Stimulated activated CD4-positive, alpha-beta T cell treated with anti-CD3 and anti-CD28 coated beads, Interleukin-4, amount 100 ng/mL, for 1 hour (primary cell): ENCODE measurements at regions not wholly inside any gene's neighbourhood (a gene's known extent, or its start where the extent isn't known, plus 50 kb on each side); places are given as distances from the start of the nearest gene placed in this dataset.
"Not testable (repeated sequence)": the region's sequence is repeated elsewhere in the genome, so short reads cannot be mapped to it uniquely, and the experiment has no call there.

Experiments used
- DNase-seq: peaks from one replicate; pipeline ENCODE4 v3.0.0-alpha.2; 2020

DNA sequence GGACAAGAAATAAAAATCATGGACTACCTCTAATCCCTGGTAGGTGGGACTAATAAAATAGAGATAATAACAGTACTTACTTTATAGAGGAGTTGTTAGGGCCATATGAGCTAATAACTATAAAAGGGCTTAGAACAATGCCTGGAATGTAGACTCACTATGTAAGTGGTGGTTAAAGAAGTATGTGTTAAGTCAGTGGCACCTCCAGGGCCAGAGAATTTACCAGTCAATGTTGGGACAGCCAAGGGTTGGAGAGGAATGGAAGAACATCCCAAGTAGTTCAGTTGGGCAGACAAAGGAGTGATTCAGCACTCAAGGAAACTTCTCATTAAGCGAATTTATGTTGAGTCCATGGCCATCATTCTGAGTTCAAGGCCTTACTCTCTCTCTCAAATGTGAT, 116.8 kb downstream of the OTOR start:
- DNase-seq = no peak

DNA sequence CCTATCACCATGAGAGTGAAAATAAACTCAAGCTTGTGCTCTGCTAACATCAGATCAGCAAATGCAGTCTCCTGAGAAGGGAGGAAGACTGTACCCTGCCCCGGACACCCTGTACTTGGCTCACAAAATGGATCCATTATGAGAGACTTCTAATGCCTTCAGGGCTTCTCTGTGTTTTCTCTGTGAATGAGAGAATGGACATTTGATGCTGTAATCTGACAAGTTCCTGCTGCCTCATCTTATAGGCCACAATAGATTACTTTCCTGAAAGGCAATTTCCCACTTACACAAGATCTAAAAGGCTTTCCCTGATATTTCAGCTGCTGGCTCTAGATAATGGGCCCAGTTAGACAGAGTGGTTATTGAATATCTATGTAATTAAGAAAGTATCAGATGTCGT, 117.2 kb downstream of the OTOR start:
- DNase-seq = no peak

DNA sequence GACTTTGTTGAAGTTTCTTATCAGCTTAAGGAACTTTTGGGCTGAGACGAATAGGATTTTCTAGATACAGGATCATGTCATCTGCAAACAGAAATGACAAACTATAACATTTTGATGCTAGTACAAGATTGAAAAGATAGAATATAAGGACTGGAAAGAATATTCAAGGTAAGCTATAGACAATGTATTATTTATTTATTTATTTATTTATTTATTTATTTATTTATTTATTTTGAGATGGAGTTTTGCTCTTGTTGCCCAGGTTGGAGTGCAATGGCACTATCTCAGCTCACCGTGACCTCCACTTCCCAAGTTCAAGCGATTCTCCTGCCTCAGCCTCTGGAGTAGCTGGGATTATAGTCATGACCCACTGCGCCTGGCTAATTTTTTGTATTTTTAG, 125.0 kb downstream of the OTOR start:
- not testable (repeated sequence) for DNase-seq

DNA sequence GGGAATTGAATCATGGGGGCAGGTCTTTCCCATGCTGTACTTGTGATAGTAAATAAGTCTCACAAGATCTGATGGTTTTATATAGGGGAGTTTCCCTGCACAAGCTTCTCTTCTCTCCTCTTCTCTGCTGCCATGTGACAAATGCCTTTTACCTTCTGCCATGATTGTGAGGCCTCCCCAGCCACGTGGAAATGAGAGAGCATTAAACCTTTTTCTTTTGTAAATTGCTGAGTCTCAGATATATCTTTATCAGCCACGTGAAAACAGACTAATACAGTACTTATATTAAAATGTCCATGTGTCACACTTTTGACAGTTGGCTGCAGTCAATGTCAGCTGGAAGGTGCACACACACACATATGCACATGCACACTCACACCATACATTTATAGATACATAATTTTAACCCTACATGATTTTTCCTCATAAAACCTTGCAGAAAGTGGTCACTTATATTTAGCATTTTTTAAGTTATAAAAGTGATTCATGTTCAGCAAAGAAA, 128.9 kb downstream of the OTOR start:
- no peak for DNase-seq

DNA sequence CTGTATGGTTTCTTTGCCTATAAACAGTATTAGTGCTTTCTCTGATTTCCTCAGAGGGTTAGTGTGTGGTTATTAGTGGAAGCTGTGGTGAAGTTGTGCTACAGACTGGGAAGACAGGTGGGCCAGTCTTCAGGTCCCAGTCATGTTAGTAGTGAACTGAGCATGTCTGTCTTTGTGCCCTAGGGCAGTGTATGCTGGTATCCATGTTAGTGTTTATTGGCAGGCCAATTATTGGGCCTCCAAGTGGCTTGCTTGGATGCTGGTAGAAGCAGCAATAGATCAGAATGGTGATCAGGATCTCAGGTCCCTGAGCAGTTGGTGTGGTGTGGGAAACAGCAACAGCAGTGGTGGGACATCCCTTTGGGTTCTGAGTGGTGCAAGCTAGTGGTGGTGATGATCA, 137.6 kb downstream of the OTOR start:
- DNase-seq = no peak

DNA sequence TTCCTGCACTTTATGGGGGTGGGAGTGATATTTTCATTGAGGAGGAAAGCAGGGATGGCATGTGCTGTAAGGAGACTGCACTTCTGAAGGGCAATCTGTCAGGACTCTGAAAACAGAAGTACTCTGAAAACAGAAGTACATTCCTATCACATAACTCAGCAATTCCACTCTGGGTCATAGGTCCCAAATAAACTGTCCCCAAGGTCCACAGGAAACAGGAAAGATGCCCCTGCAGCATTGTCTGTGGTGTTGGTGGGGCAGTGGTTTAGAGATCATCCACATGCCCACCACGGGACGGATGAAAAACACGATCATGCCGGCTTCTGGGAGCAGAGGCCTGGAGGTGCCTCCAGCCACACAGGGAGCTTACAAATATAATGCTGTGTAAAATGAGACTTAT, 150.3 kb downstream of the OTOR start:
- DNase-seq = no peak

DNA sequence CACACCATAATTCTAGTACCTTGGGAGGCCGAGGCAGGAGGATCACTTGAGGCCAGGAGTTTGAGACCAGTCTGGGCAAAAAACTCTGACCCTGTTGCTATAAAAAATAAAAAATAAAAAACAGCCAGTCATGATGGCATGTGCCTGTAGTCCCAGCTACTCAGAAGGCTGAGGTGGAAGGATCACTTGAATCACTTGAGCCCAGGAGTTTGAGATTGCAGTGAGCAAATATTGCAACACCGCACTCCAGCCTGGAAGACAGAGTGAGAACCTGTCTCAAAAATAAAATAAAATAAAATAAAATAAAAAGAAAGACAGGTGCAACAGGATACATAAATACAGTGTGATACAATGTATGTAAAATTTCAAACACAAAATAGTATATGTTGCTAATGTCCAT, 154.5 kb downstream of the OTOR start:
- DNase-seq = no peak

DNA sequence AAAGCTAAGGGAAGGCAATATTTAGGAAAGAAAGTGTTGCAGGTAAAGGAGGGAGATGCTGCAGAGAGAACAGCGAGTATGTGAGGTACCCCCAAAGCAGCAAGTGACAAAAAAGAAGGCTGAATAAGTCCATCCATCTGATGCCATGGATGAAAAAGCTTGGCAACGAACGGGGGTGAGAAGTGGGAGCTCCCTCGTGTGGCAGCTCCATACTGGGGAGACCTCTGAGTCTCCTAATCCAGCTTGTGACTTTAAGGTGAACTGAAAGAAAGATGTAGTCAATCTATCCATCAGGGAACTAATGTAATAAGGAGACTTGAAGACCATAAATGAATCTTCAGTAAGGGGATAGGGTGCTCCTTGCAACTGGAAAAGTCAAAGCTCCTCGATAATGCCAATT, 156.6 kb downstream of the OTOR start:
- no peak for DNase-seq

DNA sequence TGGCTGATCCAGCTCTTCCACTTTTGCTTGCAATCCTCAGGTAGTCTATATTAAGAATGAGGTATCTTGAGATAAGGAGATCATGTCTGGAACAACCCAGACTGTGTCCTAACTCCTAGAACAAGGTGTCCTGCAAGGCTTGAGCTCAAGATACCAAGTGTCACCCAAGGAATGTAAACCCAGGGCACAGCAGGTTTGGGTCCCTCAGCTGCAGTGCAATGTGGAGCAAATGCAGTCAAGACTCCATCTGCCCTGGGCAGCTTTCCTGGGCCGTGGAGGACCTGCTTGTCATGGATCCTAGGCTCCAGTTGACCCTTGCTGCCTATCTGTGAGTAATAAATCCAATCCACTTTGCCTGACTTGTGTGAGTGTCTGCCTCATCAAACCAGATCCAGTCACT, 166.1 kb downstream of the OTOR start:
- no peak for DNase-seq

DNA sequence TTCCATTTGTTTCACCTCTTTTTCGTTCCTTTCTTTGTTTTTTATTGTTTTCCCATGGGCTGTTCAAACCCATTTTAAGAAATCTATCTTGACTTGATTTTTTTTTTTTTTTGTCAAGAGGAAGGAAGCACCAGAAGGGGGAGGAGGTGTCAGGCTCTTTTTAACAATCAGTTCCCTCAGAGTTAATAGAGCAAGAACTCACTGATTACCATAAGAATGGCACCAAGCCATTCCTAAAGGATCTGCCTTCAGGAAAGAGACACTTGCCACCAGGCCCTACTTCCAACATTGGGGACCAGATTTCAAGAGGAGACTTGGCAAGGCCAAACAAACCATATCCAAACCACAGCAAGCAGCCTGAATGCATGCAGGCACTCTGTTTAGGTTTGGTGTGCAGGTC, 168.0 kb downstream of the OTOR start:
- DNase-seq = no peak

DNA sequence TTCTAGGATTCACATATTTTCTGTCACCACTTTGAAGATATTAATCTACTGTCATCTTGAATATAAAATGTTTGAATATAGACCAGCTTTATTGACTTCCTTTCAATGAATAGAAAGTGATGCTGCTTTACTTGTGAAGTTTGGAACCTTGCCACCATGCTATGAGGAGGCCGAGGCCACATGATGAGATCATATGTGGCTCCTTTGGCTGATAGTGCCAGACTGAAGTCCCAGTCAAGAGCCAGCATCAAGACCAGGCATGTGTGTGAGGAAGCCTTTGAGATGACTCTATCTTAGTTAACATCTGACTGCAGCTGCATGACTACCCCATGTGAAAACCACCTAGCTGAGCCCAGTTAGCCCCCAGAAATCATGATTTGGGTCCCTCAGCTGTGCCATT, 169.5 kb downstream of the OTOR start:
- DNase-seq = no peak

DNA sequence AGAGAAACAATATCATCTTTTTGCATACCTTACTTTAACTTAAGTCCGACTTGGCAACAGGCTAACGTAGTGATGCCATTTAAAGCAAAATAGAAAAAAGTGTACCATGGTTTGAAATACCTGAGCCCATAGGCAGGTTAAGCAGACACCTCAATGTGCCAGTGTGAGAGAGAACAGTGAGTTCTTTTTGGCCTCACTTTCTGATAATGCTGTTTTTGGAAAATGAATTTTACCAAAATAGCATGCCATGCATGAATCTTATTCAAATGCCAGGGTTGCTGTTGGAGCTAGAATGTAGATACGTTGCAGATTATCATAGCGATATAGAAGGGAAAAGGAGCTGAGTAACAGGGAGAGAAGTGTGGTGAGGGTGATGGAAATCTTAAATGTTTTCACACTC, 170.2 kb downstream of the OTOR start:
- no peak for DNase-seq

DNA sequence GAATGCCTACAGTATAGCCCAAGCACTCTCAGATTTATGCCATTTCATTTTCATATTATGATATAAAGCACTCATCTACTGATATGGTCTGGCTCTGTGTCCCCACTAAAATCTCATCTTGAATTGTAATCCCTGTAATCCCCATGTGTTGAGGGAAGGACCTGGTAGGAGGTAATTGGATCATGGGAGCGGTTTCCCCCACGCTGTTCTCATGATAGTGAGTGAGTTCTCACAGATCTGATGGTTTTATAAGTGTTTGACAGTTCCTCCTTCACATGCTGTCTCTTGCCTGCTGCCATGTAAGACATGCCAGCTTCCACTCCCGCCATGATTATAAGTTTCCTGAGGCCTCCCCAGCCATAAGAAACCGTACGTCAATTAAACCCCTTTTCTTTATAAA, 171.7 kb downstream of the OTOR start:
- no peak for DNase-seq

DNA sequence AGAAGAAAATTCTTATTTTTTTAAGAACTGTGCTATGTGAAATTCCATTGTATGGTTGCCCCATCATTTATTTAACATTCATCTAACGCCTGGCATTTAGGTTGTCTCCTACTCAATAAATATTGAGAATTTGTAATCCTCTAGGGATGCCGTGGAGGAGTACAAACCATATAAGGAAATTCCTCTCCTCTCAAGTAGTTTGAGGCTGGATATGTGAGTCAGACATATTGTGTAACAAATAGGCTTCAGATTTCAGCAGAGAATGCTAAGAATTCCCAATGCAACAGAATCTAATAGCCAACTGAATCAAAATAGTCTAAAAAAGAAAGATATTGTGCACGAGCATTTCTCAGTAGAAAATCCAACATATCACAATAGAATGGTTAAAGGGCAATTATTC, 174.7 kb downstream of the OTOR start:
- no peak for DNase-seq

DNA sequence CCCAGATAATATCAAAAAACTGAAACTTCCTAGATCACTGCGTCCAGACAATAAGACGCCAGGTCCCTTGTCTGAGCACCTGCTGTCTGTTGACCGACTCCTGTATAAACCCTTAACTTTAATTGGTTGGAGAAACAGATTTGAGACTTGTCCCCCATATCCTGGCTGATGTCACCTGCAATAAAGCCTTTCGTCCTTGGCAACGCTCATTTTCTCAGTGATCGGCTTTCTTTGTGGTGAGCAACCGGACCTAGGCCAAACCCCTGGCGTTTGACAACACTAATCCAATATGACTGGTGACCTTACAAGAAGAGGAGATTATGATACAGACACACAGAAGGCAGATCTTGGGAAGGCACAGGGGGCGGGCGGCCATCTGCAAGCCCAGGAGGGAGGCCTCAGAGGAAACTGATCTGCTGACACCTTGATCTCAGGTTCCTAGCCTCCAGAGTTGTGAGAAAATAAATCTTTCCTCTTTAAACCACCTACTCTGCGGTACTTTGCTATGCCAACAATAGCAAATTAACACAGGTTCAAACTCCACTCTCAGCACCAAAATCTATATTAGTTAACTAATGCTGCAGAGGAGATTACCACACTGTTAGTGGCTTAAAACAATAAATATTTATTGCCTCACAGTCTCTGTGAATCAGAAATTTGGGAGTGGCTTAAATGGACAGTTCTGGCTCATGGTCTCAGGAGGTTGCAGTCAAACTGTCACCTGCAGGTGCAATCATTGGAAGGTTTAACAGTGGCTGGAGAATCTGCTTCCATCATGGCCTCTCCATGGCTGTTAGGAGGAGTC, 178.7 kb downstream of the OTOR start:
- no peak for DNase-seq

DNA sequence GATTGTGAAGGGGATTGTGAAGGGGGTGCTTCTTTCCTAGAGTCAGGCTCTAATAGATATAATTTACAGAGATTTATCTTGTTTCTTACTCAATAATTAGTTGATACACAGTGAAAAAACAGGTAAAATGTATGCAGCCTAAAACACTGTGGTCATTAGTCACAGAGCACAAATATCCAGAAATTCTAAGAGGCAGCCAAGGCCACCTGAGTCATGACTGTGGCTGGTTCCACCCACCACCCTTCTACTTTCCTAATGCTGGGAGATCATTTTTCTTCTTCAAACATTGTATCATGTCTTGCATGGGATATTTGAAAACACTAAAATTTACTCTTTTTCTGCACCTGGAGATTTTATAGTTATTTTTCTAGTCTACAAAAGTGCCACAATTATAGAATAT, 181.6 kb downstream of the OTOR start:
- DNase-seq = no peak

DNA sequence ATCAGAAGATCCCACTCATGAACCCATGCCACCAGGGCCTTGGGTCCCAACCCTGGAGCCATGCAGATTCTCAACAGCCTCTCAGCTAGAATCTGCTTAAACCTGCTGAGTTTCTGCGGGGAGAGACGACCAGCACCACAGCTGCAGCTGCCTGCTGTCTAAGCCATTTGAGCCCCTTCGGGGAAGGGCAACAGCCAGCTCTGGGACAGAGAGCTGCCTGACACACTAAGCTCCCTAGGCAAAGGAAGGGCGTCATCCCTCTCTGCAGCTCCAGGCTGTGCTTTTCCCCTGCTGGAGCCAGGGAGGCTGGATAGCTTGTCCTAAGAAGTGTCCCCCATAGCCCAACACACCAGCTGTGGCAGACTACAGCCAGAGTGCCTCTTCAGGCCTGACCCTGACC, 182.5 kb downstream of the OTOR start:
- no peak for DNase-seq

DNA sequence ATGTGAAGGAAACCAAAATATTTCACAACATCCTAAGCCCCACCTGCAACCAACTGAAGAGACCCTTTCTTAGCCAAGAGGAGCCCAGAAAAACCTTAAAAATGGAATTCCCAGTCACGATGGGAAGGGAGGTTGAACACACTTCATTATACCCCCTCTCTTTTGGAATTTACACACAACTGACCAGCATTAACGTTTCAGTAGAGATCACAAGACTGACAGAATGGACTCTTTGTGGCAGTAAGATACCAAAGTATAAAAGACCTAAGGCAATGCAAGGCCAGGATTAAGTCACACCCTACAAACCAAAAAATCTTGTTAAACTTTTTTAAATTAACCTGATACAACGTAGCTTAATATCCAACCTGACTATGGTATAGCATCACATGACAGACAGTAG, 190.9 kb downstream of the OTOR start:
- no peak for DNase-seq

DNA sequence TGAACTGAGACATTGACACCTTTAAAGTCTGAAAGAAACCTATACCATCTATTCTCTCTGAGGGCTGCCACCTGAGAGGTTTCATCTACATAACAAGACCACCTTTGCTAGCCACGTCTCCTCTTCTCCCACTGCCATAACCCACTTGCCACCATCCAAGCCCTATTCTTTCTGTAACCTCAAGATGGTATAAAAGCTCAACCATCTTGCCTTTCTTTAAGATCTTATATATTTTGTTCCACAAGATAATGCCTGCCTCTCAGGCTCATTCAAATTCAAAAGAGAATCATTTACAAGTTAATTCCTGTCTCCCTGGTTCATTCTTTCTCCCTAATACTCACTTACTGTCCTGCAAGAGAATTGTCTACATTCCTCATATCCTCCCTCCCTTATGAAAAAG, 192.5 kb downstream of the OTOR start:
- DNase-seq = no peak

DNA sequence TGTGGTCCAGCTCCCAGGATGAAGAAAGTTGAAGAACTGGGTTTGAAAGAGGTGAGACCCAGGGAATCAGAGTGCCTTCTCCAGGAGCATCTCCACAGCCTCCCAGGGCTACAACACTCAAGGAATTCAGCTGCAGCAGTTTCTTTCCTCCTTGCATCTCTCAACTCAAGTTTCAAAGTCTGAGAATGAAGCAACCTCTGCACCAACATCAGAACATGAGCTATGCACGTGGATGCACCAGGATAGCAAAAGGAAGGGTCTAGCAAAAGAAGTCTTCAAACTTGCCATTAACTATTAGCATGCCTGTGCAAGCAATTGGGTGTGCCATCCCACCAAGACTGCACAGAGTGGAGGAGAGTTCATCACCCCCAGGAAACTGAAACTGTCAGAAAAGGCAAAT, 193.9 kb downstream of the OTOR start:
- no peak for DNase-seq

DNA sequence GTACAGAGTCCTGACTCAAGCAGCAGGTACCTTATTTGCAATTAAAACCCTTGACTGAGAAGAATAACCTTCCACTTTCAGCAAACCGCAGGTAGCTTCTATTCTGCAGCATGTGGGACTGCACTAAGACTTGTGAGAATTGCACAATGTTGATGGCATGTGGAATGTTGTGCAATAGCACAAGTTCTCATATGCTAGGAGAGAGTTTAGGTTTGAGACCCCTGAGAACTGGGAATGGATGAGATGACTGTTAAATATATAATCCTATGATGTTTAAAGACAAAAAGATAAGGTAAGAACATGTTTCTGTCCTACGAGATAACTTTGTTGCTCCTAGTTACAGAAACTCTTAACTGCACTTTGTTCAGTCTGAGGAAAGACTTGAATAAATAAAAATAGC, 194.6 kb downstream of the OTOR start:
- no peak for DNase-seq

DNA sequence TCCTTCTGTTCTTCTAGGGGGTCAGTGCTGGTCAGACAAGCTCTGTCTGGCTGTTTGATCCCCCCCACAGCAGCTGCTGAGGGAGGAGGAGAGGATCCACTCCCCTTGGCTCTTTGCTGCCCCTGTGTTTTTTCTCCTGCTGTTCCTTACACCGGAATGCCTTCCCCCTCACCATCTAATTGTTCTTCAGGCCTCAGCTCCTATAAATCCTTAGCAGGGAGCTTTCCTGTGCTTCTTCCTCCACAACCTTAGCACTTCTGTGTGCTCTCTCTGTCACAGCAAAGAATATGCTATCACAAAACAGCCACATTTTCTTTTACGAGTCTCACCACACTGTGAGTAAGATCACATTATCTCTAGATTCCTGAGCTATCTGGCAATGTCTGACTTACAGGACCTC, 196.6 kb downstream of the OTOR start:
- no peak for DNase-seq

DNA sequence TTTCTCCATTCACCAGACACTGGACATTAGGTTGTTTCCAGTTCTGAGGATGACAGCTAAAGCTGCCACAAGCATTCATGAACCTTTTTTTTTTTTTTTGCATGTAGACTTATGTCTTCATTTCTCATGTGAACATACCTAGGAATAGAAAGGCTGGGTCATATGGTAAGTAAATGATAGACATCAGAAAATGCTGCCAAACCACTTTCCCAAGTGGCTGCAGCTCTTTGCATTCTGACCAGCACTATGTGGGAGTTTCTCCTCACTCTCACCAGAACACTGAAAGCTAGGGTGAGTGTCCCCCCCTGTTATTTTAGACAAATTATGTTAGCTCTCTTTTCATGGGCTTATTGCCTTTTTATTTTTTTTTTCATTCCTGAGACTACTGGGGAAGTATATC, 197.5 kb downstream of the OTOR start:
- DNase-seq = no peak

DNA sequence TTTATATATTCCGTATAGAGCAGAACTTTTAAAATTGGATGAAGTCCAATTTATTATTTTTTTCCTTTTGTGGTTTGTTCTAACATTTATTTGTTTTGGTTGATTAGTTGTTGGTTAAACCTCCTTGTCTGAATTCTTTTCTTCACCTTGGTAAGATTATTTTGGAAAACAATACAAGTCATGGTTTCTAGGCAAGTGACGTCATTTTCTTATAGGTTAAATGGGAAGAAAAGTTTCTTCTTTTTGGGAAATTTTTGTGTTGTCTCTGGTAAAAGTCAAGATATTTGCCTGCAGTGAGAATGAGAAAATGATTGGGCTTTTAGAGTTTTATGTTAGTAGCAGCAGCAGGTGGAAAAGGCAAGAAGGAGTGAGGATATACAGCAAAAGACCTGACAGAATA, 197.9 kb downstream of the OTOR start:
- no peak for DNase-seq

DNA sequence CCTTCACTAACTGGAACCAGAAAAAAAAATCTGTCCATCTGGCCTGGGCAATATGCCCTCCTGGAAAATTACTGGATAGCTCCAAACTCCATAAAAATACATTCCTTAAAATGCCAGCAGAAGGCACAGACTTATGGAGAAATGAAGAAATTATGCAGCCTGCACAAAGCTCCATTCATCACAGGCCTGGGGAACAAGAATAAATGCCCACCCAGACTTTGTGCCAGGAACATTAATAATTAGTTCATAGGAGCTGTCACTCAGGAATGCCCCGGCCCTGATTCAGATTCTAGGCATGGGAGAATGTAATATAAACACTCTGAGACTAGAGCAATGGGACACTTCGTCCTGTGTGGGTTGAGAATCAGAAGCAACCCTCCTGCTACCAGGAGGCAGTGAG, 199.3 kb downstream of the OTOR start:
- DNase-seq = no peak
